HepG2 (cell line): ENCODE measurements at regions not wholly inside any gene's neighbourhood (a gene's known extent, or its start where the extent isn't known, plus 50 kb on each side); places are given as distances from the start of the nearest gene placed in this dataset.

ENCODE experiments used
- ATAC-seq: fragments of 200-7000 bp; cut with Tn5 transposase; 3 replicates; pipeline ENCODE4 v1.9.1; 2020; ENCODE audit warnings: mild to moderate bottlenecking, moderate library complexity
- BruUV-seq: library from RNA; stranded (reverse); fragments of 400-500 nt; replicated peaks from 2 replicates; lab custom pipeline; 2021; lab: Mats Ljungman, UMichigan
- CTCF ChIA-PET: fragments of 300-600 bp; formaldehyde crosslinking; extraction: SDS; loops from one replicate; lab custom pipeline; 2021; ENCODE audit warnings: low total read pairs, inconsistent platforms, low intra/inter-chr PET ratio; lab: Yijun Ruan, JAX
- POLR2A ChIA-PET: fragments of 350-600 bp; sonication (Branson Sonifier 250); formaldehyde crosslinking; loops from one replicate; lab custom pipeline; 2020; ENCODE audit warnings: antibody characterized with exemption, inconsistent platforms; lab: Yijun Ruan, JAX
- DNase-seq: peaks from one replicate; pipeline ENCODE4 v3.0.0-alpha.2; 2015; ENCODE audit warnings: low spot score
- FAIRE-seq: peaks from 3 replicates; lab custom pipeline; 2011; peaks lifted over from hg19 to GRCh38; lab: Jason Lieb, UNC
- H2AFZ ChIP-seq: one replicate; pipeline ENCODE4 v1.6.1; 2011; ENCODE audit warnings: low read length, inconsistent platforms
- H3K27ac ChIP-seq: fragments of 300-600 bp; 3 replicates; pipeline ENCODE4 v1.8.0; 2011; ENCODE audit warnings: mixed run types, mild to moderate bottlenecking, mixed read lengths, low read length, inconsistent platforms; ENCODE audit not compliant: insufficient read depth; ENCODE audit errors: extremely low read length
- H3K27me3 ChIP-seq, 2 experiments: fragments of 200-600 bp in 1 of 2; 2 replicates in 1 of 2; 3 replicates in 1 of 2; pipeline versions ENCODE4 v1.6.0 to v1.8.0; 2011; ENCODE audit warnings: low read length in 2 of 2, mild to moderate bottlenecking in 2 of 2, moderate library complexity in 2 of 2, inconsistent platforms in 1 of 2; ENCODE audit not compliant: insufficient read depth in 2 of 2, control insufficient read depth in 1 of 2
- H3K36me3 ChIP-seq, 2 experiments: fragments of 200-600 bp in 1 of 2; replicated peaks in 1 of 2; 2 replicates in 1 of 2; 3 replicates in 1 of 2; pipeline versions ENCODE4 v1.5.1 to v1.8.0; 2011; ENCODE audit warnings: low read length in 2 of 2, inconsistent platforms in 1 of 2; ENCODE audit not compliant: insufficient read depth in 2 of 2, control insufficient read depth in 1 of 2
- H3K4me1 ChIP-seq: 2 replicates; pipeline ENCODE4 v1.5.1; 2012; ENCODE audit warnings: low read length, inconsistent platforms; ENCODE audit not compliant: insufficient read depth
- H3K4me2 ChIP-seq: 2 replicates; pipeline ENCODE4 v1.6.0; 2011; ENCODE audit warnings: low read depth, low read length, inconsistent platforms
- H3K4me3 ChIP-seq, 3 experiments: fragments of 200-600 bp in 1 of 3; sonication (generic), shearing (Covaris generic) in 1 of 3; replicated peaks in 1 of 3; 2 replicates each; pipeline ENCODE4 v1.5.1; 2011 to 2016; ENCODE audit warnings: low read length in 3 of 3, inconsistent platforms in 2 of 3, low read depth in 2 of 3, mild to moderate bottlenecking in 2 of 3, control low read depth in 1 of 3, mixed read lengths in 1 of 3; ENCODE audit not compliant: insufficient read depth in 1 of 3
- H3K79me2 ChIP-seq: one replicate; pipeline ENCODE4 v1.6.1; 2011; ENCODE audit warnings: low read length, inconsistent platforms; ENCODE audit not compliant: insufficient read depth
- H3K9ac ChIP-seq: 2 replicates; pipeline ENCODE4 v1.6.0; 2011; ENCODE audit warnings: mild to moderate bottlenecking, low read depth, low read length, inconsistent platforms; ENCODE audit not compliant: insufficient read depth
- H3K9me3 ChIP-seq: 2 replicates; pipeline ENCODE4 v1.5.1; 2012; ENCODE audit warnings: mild to moderate bottlenecking, low read length
- H4K20me1 ChIP-seq: 2 replicates; pipeline ENCODE4 v1.6.0; 2011; ENCODE audit warnings: inconsistent platforms, mild to moderate bottlenecking, low read length, moderate library complexity; ENCODE audit not compliant: insufficient read depth
- CHCHD3 ChIP-seq: sonication (generic); formaldehyde crosslinking; IDR thresholded peaks from 2 replicates; pipeline ENCODE4 v1.8.0; 2022; ENCODE audit warnings: mild to moderate bottlenecking, missing genetic modification reagents, moderate library complexity
- ETS1 ChIP-seq: sonication (generic); formaldehyde crosslinking; IDR thresholded peaks from 2 replicates; pipeline ENCODE4 v1.4.0; 2020; ENCODE audit warnings: missing genetic modification reagents
- HOXA7 ChIP-seq: sonication (generic); formaldehyde crosslinking; IDR thresholded peaks from 2 replicates; pipeline ENCODE4 v1.8.1; 2022; ENCODE audit warnings: mild to moderate bottlenecking, missing genetic modification reagents, moderate library complexity
- KDM5B ChIP-seq: sonication (generic); formaldehyde crosslinking; IDR thresholded peaks from 2 replicates; pipeline ENCODE4 v1.4.0; 2020; ENCODE audit warnings: missing genetic modification reagents, mild to moderate bottlenecking, borderline replicate concordance
- NR0B2 ChIP-seq: sonication (generic); formaldehyde crosslinking; IDR thresholded peaks from 2 replicates; pipeline ENCODE4 v1.4.0; 2020; ENCODE audit warnings: mild to moderate bottlenecking, missing genetic modification reagents
- POGK ChIP-seq: sonication (generic); formaldehyde crosslinking; conservative IDR thresholded peaks from 2 replicates; pipeline ENCODE4 v1.8.0; 2022; ENCODE audit warnings: mild to moderate bottlenecking, moderate library complexity, missing genetic modification reagents
- RFX3 ChIP-seq: IDR thresholded peaks from 2 replicates; pipeline ENCODE4 v1.6.1; 2016; ENCODE audit warnings: missing biosample characterization, missing genetic modification reagents
- RFXAP ChIP-seq: sonication (generic); formaldehyde crosslinking; IDR thresholded peaks from 2 replicates; pipeline ENCODE4 v1.4.0; 2020; ENCODE audit warnings: missing genetic modification reagents, borderline replicate concordance
- SOX6 ChIP-seq, 2 experiments: fragments of 450-650 bp in 1 of 2; sonication (generic) in 1 of 2; formaldehyde crosslinking in 1 of 2; IDR thresholded peaks; 2 replicates each; pipeline versions ENCODE4 v1.4.0 to v1.6.1; 2017 to 2020; ENCODE audit warnings: antibody characterized with exemption in 1 of 2, mild to moderate bottlenecking in 1 of 2, missing genetic modification reagents in 1 of 2
- ZBTB37 ChIP-seq: sonication (generic); formaldehyde crosslinking; IDR thresholded peaks from 2 replicates; pipeline ENCODE4 v1.4.0; 2020; ENCODE audit warnings: mild to moderate bottlenecking, missing genetic modification reagents
- ZNF772 ChIP-seq: sonication (generic); formaldehyde crosslinking; IDR thresholded peaks from 2 replicates; pipeline ENCODE4 v1.5.0; 2020; ENCODE audit warnings: mild to moderate bottlenecking, missing genetic modification reagents
- ZNF773 ChIP-seq: sonication (generic); formaldehyde crosslinking; IDR thresholded peaks from 2 replicates; pipeline ENCODE4 v1.4.0; 2020; ENCODE audit warnings: missing genetic modification reagents, borderline replicate concordance
- ZNF841 ChIP-seq: sonication (generic); formaldehyde crosslinking; IDR thresholded peaks from 2 replicates; pipeline ENCODE4 v1.8.1; 2023; ENCODE audit warnings: missing genetic modification reagents, borderline replicate concordance
- ZSCAN31 ChIP-seq: sonication (generic); formaldehyde crosslinking; IDR thresholded peaks from 2 replicates; pipeline ENCODE4 v1.5.0; 2020; ENCODE audit warnings: low read depth, mild to moderate bottlenecking, missing genetic modification reagents
- WGBS: methylation state at CpG from one replicate; pipeline ENCODE4 v1.1.6; 2017; ENCODE audit warnings: low lambda C conversion rate; 5-methylcytosine and 5-hydroxymethylcytosine counted together
- in situ Hi-C: cut with HindIII; loops from 2 replicates; pipeline ENCODE4 v1.10.0; 2017; ENCODE audit warnings: low pct_unique_long_range_greater_than_20kb; ENCODE audit not compliant: extremely low pct_ligation_motif_present
- intact Hi-C: fragments of 100-400 bp; cut with micrococcal nuclease; formaldehyde crosslinking; loops from one replicate; pipeline ENCODE4 v1.10.0; 2022; ENCODE audit not compliant: unreplicated experiment
- TF ChIP-seq, protein P1 (sequence below): sonication (generic); IDR thresholded peaks from 2 replicates; pipeline ENCODE4 v1.6.1; 2016; ENCODE audit warnings: low read depth, borderline replicate concordance
- TF ChIP-seq, protein P2 (sequence below): IDR thresholded peaks from 2 replicates; pipeline ENCODE4 v1.4.0; 2020; ENCODE audit warnings: mild to moderate bottlenecking, missing genetic modification reagents

- H3K4me1 ChIP-seq = no peaks in the 10 kb centered on the region
- POLR2A ChIA-PET = no interaction called here
- FAIRE-seq = no peak
- intact Hi-C loops (no loop called here), in situ Hi-C loops (no loop called here)
- H3K9ac ChIP-seq = no peak overlapping the region
- H3K4me3 ChIP-seq = no peak overlapping the region
- no peak overlapping the region for H3K4me2 ChIP-seq
- H2AFZ ChIP-seq = no peak overlapping the region
- no peak for DNase-seq
- H3K79me2 ChIP-seq = no peaks in the 10 kb centered on the region
- no peak for ATAC-seq
- no peaks in the 10 kb centered on the region for H3K36me3 ChIP-seq
- BruUV-seq = no TSS peak
- 0% methylated on average over 1 of the region's 1 CpG for WGBS
- H3K27me3 ChIP-seq = no peaks in the 10 kb centered on the region
- H3K9me3 ChIP-seq = no peaks in the 10 kb centered on the region
- H3K27ac ChIP-seq = no peak overlapping the region
- CTCF ChIA-PET = no interaction called here
- H4K20me1 ChIP-seq = no peaks in the 10 kb centered on the region
- no peak for TF ChIP-seq ZNF773 (CRISPR knock-in tag)
- TF ChIP-seq ZSCAN31 (CRISPR knock-in tag) = no peak
- no peak for TF ChIP-seq SOX6 (IDR thresholded peaks at IDR 0.05)
- TF ChIP-seq SOX6 (CRISPR knock-in tag; IDR thresholded peaks at IDR 0.05) = no peak
- TF ChIP-seq CHCHD3 (CRISPR knock-in tag) = no peak
- TF ChIP-seq ZBTB37 (CRISPR knock-in tag) = no peak
- no peak for TF ChIP-seq ZNF841 (CRISPR knock-in tag)
- TF ChIP-seq ZNF772 (CRISPR knock-in tag) = no peak
- TF ChIP-seq ETS1 (CRISPR knock-in tag) = no peak
- no peak for TF ChIP-seq RFX3 (CRISPR knock-in tag)
- TF ChIP-seq, protein P1, sequence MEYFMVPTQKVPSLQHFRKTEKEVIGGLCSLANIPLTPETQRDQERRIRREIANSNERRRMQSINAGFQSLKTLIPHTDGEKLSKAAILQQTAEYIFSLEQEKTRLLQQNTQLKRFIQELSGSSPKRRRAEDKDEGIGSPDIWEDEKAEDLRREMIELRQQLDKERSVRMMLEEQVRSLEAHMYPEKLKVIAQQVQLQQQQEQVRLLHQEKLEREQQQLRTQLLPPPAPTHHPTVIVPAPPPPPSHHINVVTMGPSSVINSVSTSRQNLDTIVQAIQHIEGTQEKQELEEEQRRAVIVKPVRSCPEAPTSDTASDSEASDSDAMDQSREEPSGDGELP = no peak
- TF ChIP-seq POGK (CRISPR knock-in tag) = no peak
- no peak for TF ChIP-seq KDM5B
- no peak for TF ChIP-seq NR0B2 (CRISPR knock-in tag)
- TF ChIP-seq HOXA7 (CRISPR knock-in tag) = no peak
- TF ChIP-seq, protein P2, sequence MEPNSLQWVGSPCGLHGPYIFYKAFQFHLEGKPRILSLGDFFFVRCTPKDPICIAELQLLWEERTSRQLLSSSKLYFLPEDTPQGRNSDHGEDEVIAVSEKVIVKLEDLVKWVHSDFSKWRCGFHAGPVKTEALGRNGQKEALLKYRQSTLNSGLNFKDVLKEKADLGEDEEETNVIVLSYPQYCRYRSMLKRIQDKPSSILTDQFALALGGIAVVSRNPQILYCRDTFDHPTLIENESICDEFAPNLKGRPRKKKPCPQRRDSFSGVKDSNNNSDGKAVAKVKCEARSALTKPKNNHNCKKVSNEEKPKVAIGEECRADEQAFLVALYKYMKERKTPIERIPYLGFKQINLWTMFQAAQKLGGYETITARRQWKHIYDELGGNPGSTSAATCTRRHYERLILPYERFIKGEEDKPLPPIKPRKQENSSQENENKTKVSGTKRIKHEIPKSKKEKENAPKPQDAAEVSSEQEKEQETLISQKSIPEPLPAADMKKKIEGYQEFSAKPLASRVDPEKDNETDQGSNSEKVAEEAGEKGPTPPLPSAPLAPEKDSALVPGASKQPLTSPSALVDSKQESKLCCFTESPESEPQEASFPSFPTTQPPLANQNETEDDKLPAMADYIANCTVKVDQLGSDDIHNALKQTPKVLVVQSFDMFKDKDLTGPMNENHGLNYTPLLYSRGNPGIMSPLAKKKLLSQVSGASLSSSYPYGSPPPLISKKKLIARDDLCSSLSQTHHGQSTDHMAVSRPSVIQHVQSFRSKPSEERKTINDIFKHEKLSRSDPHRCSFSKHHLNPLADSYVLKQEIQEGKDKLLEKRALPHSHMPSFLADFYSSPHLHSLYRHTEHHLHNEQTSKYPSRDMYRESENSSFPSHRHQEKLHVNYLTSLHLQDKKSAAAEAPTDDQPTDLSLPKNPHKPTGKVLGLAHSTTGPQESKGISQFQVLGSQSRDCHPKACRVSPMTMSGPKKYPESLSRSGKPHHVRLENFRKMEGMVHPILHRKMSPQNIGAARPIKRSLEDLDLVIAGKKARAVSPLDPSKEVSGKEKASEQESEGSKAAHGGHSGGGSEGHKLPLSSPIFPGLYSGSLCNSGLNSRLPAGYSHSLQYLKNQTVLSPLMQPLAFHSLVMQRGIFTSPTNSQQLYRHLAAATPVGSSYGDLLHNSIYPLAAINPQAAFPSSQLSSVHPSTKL (CRISPR knock-in tag) = no peak
- TF ChIP-seq RFXAP (CRISPR knock-in tag) = no peak
Measured at GRCh38 chr10:8987712-8988111, 933.2 kb downstream of the GATA3 start.
